Astrocyte (in vitro differentiated cells and primary cell): ENCODE measurements at regions not wholly inside any gene's neighbourhood (a gene's known extent, or its start where the extent isn't known, plus 50 kb on each side); places are given as distances from the start of the nearest gene placed in this dataset.

Source experiments
- DNase-seq: peaks from one replicate; pipeline ENCODE4 v3.0.0-alpha.2; 2010; ENCODE audit warnings: low read depth
- FAIRE-seq: peaks from 2 replicates; lab custom pipeline; 2011; peaks lifted over from hg19 to GRCh38; lab: Jason Lieb, UNC
- H2AFZ ChIP-seq: 2 replicates; pipeline ENCODE4 v1.6.0; 2012; ENCODE audit warnings: low read depth, low read length, inconsistent platforms
- H3K27ac ChIP-seq: 2 replicates; pipeline ENCODE4 v1.5.1; 2011; ENCODE audit warnings: low read depth, low read length, inconsistent platforms
- H3K27me3 ChIP-seq: 2 replicates; pipeline ENCODE4 v1.6.0; 2011; ENCODE audit warnings: low read length, inconsistent platforms; ENCODE audit not compliant: insufficient read depth
- H3K36me3 ChIP-seq: 2 replicates; pipeline ENCODE4 v1.5.1; 2011; ENCODE audit warnings: low read length, inconsistent platforms; ENCODE audit not compliant: insufficient read depth
- H3K4me1 ChIP-seq: 2 replicates; pipeline ENCODE4 v1.5.1; 2011; ENCODE audit warnings: low read length, inconsistent platforms; ENCODE audit not compliant: insufficient read depth
- H3K4me2 ChIP-seq: 2 replicates; pipeline ENCODE4 v1.6.0; 2012; ENCODE audit warnings: low read length, inconsistent platforms
- H3K4me3 ChIP-seq: 2 replicates; pipeline ENCODE4 v1.5.1; 2011; ENCODE audit warnings: low read depth, mild to moderate bottlenecking, low read length, inconsistent platforms; ENCODE audit not compliant: insufficient read depth
- H3K79me2 ChIP-seq: 2 replicates; pipeline ENCODE4 v1.6.0; 2012; ENCODE audit warnings: mild to moderate bottlenecking, low read length, inconsistent platforms; ENCODE audit not compliant: insufficient read depth
- H3K9ac ChIP-seq: 2 replicates; pipeline ENCODE4 v1.6.0; 2012; ENCODE audit warnings: mild to moderate bottlenecking, low read length, inconsistent platforms
- H3K9me3 ChIP-seq: 2 replicates; pipeline ENCODE4 v1.5.1; 2012; ENCODE audit warnings: low read depth, mild to moderate bottlenecking, low read length, inconsistent platforms; ENCODE audit not compliant: insufficient read depth
- H4K20me1 ChIP-seq: 2 replicates; pipeline ENCODE4 v1.6.0; 2012; ENCODE audit warnings: low read length, inconsistent platforms; ENCODE audit not compliant: insufficient read depth
- H3K27ac Mint-ChIP-seq: one replicate; pipeline ENCODE4 v1.8.0; 2021; ENCODE audit warnings: mild to moderate bottlenecking, mixed read lengths; ENCODE audit not compliant: unreplicated experiment
- H3K27me3 Mint-ChIP-seq: one replicate; pipeline ENCODE4 v1.8.0; 2021; ENCODE audit warnings: low read depth, mixed read lengths; ENCODE audit not compliant: unreplicated experiment
- H3K36me3 Mint-ChIP-seq: one replicate; pipeline ENCODE4 v1.8.0; 2021; ENCODE audit warnings: low read depth, mixed read lengths; ENCODE audit not compliant: unreplicated experiment
- H3K4me1 Mint-ChIP-seq: one replicate; pipeline ENCODE4 v1.8.0; 2021; ENCODE audit warnings: low read depth, mixed read lengths; ENCODE audit not compliant: unreplicated experiment
- H3K4me3 Mint-ChIP-seq: one replicate; pipeline ENCODE4 v1.8.0; 2021; ENCODE audit warnings: mild to moderate bottlenecking, moderate library complexity, mixed read lengths; ENCODE audit not compliant: unreplicated experiment
- H3K9me3 Mint-ChIP-seq: one replicate; pipeline ENCODE4 v1.8.0; 2021; ENCODE audit warnings: mild to moderate bottlenecking, mixed read lengths; ENCODE audit not compliant: unreplicated experiment
- CTCF ChIP-seq: IDR thresholded peaks from 2 replicates; pipeline ENCODE4 v1.5.1; 2011; ENCODE audit warnings: low read depth, mild to moderate bottlenecking, inconsistent platforms, low read length, moderate library complexity; ENCODE audit not compliant: insufficient read depth
- EZH2 ChIP-seq: IDR thresholded peaks from 2 replicates; pipeline ENCODE4 v1.6.1; 2012; ENCODE audit warnings: mild to moderate bottlenecking, low read length, inconsistent platforms; ENCODE audit not compliant: insufficient read depth

- H4K20me1 ChIP-seq = no peaks in the 10 kb centered on the region
- no peak overlapping the region for H3K27ac Mint-ChIP-seq
- no peak for DNase-seq
- H3K27me3 Mint-ChIP-seq = no peaks in the 10 kb centered on the region
- no peaks in the 10 kb centered on the region for H3K36me3 ChIP-seq
- H3K4me1 ChIP-seq = no peaks in the 10 kb centered on the region
- H3K9me3 Mint-ChIP-seq = no peaks in the 10 kb centered on the region
- H3K36me3 Mint-ChIP-seq = no peaks in the 10 kb centered on the region
- no peak for FAIRE-seq
- no peaks in the 10 kb centered on the region for H3K4me1 Mint-ChIP-seq
- H3K9me3 ChIP-seq = no peaks in the 10 kb centered on the region
- H3K9ac ChIP-seq = no peak overlapping the region
- no peak overlapping the region for H3K27ac ChIP-seq
- H3K4me3 ChIP-seq = no peak overlapping the region
- H2AFZ ChIP-seq = no peak overlapping the region
- TF ChIP-seq EZH2 (no peak), CTCF (no peak)
- no peaks in the 10 kb centered on the region for H3K79me2 ChIP-seq
- no peak overlapping the region for H3K4me2 ChIP-seq
- H3K4me3 Mint-ChIP-seq = no peak overlapping the region
- H3K27me3 ChIP-seq = no peaks in the 10 kb centered on the region
Observed at GRCh38 chr13:81686877-81687276, 1346.0 kb upstream of the SPRY2 start.

GRCh38 chr13:81683521-81683920 is 1342.6 kb upstream of the SPRY2 start:
- no peak overlapping the region for H3K27ac Mint-ChIP-seq
- Histone ChIP-seq H3K79me2 (no peaks in the 10 kb centered on the region), H3K4me2 (no peak overlapping the region), H3K9me3 (no peaks in the 10 kb centered on the region), H4K20me1 (no peaks in the 10 kb centered on the region), H3K4me3 (no peak overlapping the region), H2AFZ (no peak overlapping the region), H3K4me1 (no peaks in the 10 kb centered on the region), H3K36me3 (no peaks in the 10 kb centered on the region), H3K9ac (no peak overlapping the region), H3K27ac (no peak overlapping the region), H3K27me3 (no peaks in the 10 kb centered on the region)
- TF ChIP-seq CTCF (no peak), EZH2 (no peak)
- H3K4me3 Mint-ChIP-seq = no peak overlapping the region
- no peak for DNase-seq
- H3K27me3 Mint-ChIP-seq = no peaks in the 10 kb centered on the region
- H3K4me1 Mint-ChIP-seq = no peaks in the 10 kb centered on the region
- H3K36me3 Mint-ChIP-seq = no peaks in the 10 kb centered on the region
- no peaks in the 10 kb centered on the region for H3K9me3 Mint-ChIP-seq
- FAIRE-seq = no peak

- H3K4me1 Mint-ChIP-seq = no peaks in the 10 kb centered on the region
- Histone ChIP-seq H3K36me3 (no peaks in the 10 kb centered on the region), H3K4me2 (no peak overlapping the region), H3K9me3 (peaks cover 2% of the 10 kb centered on the region), H3K4me1 (no peaks in the 10 kb centered on the region), H3K4me3 (no peak overlapping the region), H3K27me3 (no peaks in the 10 kb centered on the region), H3K27ac (no peak overlapping the region), H4K20me1 (no peaks in the 10 kb centered on the region), H3K9ac (no peak overlapping the region), H3K79me2 (no peaks in the 10 kb centered on the region), H2AFZ (no peak overlapping the region)
- no peaks in the 10 kb centered on the region for H3K27me3 Mint-ChIP-seq
- TF ChIP-seq EZH2 (no peak), CTCF (no peak)
- no peak overlapping the region for H3K27ac Mint-ChIP-seq
- DNase-seq (no peak), FAIRE-seq (no peak)
- no peak overlapping the region for H3K4me3 Mint-ChIP-seq
- H3K9me3 Mint-ChIP-seq = peaks cover 1% of the 10 kb centered on the region
- H3K36me3 Mint-ChIP-seq = no peaks in the 10 kb centered on the region
Observed at GRCh38 chr13:81682081-81682630, 1341.2 kb upstream of the SPRY2 start.
